ENCODE measurements at regions not wholly inside any gene's neighbourhood (a gene's known extent, or its start where the extent isn't known, plus 50 kb on each side); places are given as distances from the start of the nearest gene placed in this dataset.

GRCh38 chr1:220409771-220410595 lies 118.0 kb upstream of the MARK1 start:
- no peaks in the 10 kb centered on the region for H3K79me2 ChIP-seq (ENCODE audit: low read length)
- ATAC-seq (no peak), DNase-seq (no peak)
- H3K4me1 ChIP-seq (ENCODE audit: insufficient read depth, low read length), result no peaks in the 10 kb centered on the region
- H4K20me1 ChIP-seq (ENCODE audit: low read length), result no peaks in the 10 kb centered on the region
- POLR2A ChIA-PET (ENCODE audit: unreplicated experiment), result no interaction called here
- H3K9me2 ChIP-seq (replicated peaks; ENCODE audit: low read length), result no peaks in the 10 kb centered on the region
- H3K27me3 ChIP-seq (ENCODE audit: low read length), result peaks cover 52% of the 10 kb centered on the region
- no peaks in the 10 kb centered on the region for H3K36me3 ChIP-seq (ENCODE audit: low read depth, low read length)
- TF ChIP-seq CTCF (conservative IDR thresholded peaks at IDR 0.05; ENCODE audit: low read depth, low read length), result no peak
- no peak for TF ChIP-seq EZH2phosphoT487 (IDR thresholded peaks at IDR 0.05; ENCODE audit: borderline replicate concordance, low read length)
- TF ChIP-seq EZH2 (IDR thresholded peaks at IDR 0.05; ENCODE audit: low read length, unreplicated experiment), result no peak
- H3K4me2 ChIP-seq (ENCODE audit: low read length), result 0 out of 2 replicates have a peak overlapping the region, but pooled peaks have one; percentile 15
- CTCF ChIA-PET, result no interaction called here
- H3F3A ChIP-seq (ENCODE audit: low read length, unreplicated experiment), result no peaks in the 10 kb centered on the region
- no peak overlapping the region for H3K9ac ChIP-seq (ENCODE audit: low read length)
- BruUV-seq (replicated peaks), result no TSS peak
- H3K9me3 ChIP-seq (ENCODE audit: low read length), result no peaks in the 10 kb centered on the region
- H2AFZ ChIP-seq (ENCODE audit: low read length), result no peak overlapping the region
- H3K27ac ChIP-seq (ENCODE audit: low read length), result no peak overlapping the region
- intact Hi-C loops (cut with micrococcal nuclease), result no loop called here
- no peak overlapping the region for H3K4me3 ChIP-seq (ENCODE audit: low read length)

- BruUV-seq (replicated peaks), result no TSS peak
- H2AFZ ChIP-seq (ENCODE audit: low read length), result no peak overlapping the region
- POLR2A ChIA-PET (ENCODE audit: unreplicated experiment), result no interaction called here
Observed at GRCh38 chr1:220407191-220407590, 120.7 kb upstream of the MARK1 start.

More at GRCh38 chr1:220407191-220407590, 120.7 kb upstream of the MARK1 start:
- CTCF ChIA-PET, result no interaction called here
- Histone ChIP-seq H3F3A (ENCODE audit: low read length, unreplicated experiment) (no peaks in the 10 kb centered on the region), H3K27me3 (ENCODE audit: low read length) (peaks cover 65% of the 10 kb centered on the region), H3K79me2 (ENCODE audit: low read length) (no peaks in the 10 kb centered on the region), H3K9me3 (ENCODE audit: low read length) (no peaks in the 10 kb centered on the region), H3K9ac (ENCODE audit: low read length) (no peak overlapping the region), H3K9me2 (replicated peaks; ENCODE audit: low read length) (no peaks in the 10 kb centered on the region), H3K4me1 (ENCODE audit: insufficient read depth, low read length) (no peaks in the 10 kb centered on the region), H3K27ac (ENCODE audit: low read length) (no peak overlapping the region), H3K36me3 (ENCODE audit: low read depth, low read length) (no peaks in the 10 kb centered on the region), H3K4me3 (ENCODE audit: low read length) (no peak overlapping the region), H3K4me2 (ENCODE audit: low read length) (no peak overlapping the region), H4K20me1 (ENCODE audit: low read length) (no peaks in the 10 kb centered on the region)
- no peak for ATAC-seq
- intact Hi-C loops (cut with micrococcal nuclease), result no loop called here
- no peak for DNase-seq
- no peak for TF ChIP-seq EZH2 (IDR thresholded peaks at IDR 0.05; ENCODE audit: low read length, unreplicated experiment)
- no peak for TF ChIP-seq CTCF (conservative IDR thresholded peaks at IDR 0.05; ENCODE audit: low read depth, low read length)
- no peak for TF ChIP-seq EZH2phosphoT487 (IDR thresholded peaks at IDR 0.05; ENCODE audit: borderline replicate concordance, low read length)
